Esophagus mucosa (tissue), 1 donor: ENCODE measurements at regions not wholly inside any gene's neighbourhood (a gene's known extent, or its start where the extent isn't known, plus 50 kb on each side); places are given as distances from the start of the nearest gene placed in this dataset.

Source experiments
- ATAC-seq: fragments of 200-7000 bp; cut with Tn5 transposase; one replicate; pipeline ENCODE4 v1.9.1; 2020
- donor health status: DM: yes; HTN: yes; CAD: no.

DNA sequence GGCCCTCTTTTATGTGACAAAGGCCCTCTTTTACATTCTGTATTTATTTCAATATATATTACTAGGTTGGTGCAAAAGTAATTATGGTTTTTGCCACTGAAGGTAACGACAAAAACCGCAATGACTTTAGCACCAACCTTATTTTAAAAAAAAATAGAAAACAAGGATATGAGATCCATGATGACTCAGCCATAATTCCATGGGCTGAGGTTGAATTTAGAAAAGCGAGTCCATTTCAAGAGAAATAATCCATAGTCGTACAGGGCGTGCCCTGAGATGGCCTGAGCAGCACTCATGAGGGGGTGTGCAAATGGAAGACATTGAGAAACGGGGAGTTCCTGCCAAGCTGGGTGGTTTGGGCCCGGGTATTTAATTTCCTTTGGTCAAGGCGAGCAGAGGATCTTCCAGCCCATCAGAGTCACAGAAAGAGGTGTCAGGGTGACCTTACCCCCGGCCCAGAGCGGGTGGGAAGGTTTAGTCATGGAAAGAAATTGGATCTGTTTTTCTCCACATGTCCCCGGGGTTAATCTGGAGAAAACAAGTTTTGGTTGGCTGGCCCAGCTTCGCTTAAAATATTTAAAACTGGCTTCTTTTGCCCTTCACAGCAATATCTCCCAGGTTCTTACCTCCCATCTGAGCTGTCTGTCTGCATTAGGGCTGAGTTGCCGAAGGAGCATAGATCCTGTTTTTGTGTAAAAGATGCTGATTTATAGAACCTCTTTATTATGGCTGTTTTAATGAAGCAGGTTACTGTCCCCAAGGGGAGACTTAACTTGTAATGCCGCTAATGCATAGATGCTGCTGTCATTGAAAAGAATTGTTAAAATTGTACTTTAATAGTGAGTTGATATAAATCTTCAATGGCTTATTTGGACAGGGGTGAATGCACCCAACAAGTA, 255.6 kb downstream of the PREX1 start:
- ATAC-seq = no peak

GRCh38 chr20:48569679-48570078, 258.1 kb downstream of the PREX1 start:
- no peak for ATAC-seq

DNA sequence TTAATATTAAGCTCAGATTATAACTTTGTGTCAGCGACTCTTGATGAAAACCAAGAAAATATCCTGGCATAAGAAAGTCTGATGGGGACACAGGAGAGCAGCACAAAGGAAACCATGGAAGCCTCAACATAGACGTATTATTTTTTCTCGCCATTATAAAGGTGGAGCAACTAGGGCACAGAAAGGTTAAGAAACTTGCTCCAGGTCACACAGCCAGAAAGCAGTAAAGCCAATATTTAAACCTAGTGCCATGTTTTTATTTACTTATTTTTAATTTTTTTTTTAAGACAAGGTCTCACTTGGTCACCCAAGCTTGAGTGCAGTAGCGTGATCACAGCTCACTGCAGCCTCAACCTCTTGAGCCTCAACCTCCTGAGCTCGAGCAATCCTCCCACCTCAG, 259.3 kb downstream of the PREX1 start:
- ATAC-seq = no peak

GRCh38 chr20:48567145-48567544, 260.7 kb downstream of the PREX1 start:
- no peak for ATAC-seq

- ATAC-seq = no peak
Observed at GRCh38 chr20:48564982-48565539, 262.7 kb downstream of the PREX1 start.

GRCh38 chr20:48563191-48563870, 264.5 kb downstream of the PREX1 start:
- no peak for ATAC-seq

GRCh38 chr20:48562586-48563116, 265.1 kb downstream of the PREX1 start:
- no peak for ATAC-seq

DNA sequence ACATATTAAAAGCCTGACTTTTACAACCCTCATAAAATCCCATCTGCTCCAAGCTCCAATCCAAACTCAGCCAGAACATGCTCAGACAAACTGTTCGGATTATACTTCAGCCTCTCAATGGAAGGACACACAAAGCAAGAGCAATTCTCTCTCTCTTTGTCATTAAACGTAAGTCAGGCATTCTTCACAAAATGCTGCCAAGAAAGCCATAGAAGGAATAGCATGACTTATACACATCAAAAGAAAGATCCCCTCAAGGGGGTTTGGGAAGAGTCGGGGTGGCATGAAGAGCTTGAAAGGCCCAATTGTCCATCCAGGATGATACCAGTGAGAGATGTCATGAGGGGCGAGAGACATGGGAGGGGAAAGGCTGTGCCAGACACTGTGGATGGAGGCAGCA, 268.9 kb downstream of the PREX1 start:
- ATAC-seq = no peak

GRCh38 chr20:48557380-48557779, 270.4 kb downstream of the PREX1 start:
- ATAC-seq = no peak

GRCh38 chr20:48556956-48557355, 270.8 kb downstream of the PREX1 start:
- no peak for ATAC-seq

DNA sequence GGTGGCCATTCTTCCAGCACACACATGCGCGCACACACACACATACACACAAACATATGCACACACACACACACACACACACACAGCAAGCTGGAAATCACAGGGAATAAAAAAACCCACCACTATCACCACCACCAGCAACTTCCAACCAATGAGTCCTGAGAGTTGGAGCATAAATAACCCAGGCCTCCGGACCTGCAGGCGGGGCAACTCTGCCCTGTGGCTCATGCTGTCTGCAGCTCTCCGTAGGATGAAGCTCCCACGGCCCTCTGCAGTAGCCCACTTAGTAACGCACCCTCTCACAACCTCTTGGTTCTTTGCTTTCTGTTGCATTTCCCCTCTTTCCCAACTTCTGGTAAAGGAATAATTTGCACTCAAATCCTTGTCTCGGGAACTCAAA, 275.2 kb downstream of the PREX1 start:
- no peak for ATAC-seq

GRCh38 chr20:48550814-48551213, 277.0 kb downstream of the PREX1 start:
- ATAC-seq = no peak

DNA sequence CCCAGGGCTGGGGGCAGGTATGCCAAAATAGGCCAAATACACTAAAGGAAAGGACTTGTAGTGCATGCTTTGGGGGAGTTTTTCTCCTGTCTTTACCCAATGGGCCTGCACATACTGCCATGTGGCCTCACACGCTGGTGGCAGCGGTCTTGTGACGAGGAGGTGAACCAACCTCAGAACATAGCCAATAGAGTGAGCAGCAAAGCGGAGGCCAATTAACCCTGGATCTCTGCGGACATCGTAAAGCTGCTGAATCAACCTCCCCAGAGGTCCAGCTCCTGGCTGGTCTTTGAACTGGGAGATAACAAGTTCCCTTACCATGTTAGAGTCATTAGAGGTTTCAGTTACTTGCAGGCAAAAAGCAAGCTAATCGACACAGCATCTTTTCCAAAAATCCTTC, 280.1 kb downstream of the PREX1 start:
- ATAC-seq = no peak

- ATAC-seq = no peak
Observed at GRCh38 chr20:48544402-48545339, 283.1 kb downstream of the PREX1 start.

DNA sequence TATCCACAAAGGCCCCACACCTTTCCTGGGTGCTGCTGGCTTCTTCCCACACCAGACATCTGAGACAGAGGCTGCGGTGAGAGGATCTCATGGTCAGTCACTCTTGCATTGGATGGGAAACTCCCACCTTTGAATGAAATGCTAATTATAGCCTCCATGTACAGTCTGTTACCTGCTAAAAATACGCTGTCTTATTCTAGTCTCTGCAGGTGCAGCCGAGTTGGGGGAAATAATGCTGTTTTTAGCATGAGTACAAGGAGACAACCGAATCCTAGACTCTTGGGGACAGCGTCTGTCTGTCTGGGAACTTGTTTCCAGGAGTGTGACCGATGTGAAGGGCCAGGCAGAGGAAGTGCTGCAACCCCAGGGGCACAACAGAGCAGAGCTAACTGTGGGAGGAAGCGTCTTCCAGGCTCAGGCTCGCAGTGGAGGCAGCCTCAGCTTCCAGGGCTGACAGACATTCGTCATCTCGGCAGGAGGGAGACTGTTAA, 286.2 kb downstream of the PREX1 start:
- ATAC-seq = no peak

DNA sequence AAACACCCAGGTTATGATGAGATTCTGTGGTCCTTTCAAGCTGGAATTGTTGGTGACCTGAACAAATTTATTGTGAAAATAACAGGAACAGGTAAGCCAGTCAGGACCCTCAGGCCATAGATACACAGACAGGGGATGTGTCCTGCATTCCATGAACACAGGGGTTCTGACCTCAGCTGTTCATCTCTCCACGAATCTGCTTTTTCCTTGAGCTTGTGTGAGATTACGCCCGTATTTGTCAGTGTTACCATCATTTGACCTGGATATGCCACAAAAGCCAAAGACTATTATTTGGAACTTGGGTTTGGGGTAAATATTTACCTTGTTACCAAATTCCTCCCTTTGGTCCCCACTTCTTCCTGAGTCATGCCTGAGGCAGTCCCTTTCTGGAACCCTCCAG, 288.9 kb downstream of the PREX1 start:
- ATAC-seq = no peak

DNA sequence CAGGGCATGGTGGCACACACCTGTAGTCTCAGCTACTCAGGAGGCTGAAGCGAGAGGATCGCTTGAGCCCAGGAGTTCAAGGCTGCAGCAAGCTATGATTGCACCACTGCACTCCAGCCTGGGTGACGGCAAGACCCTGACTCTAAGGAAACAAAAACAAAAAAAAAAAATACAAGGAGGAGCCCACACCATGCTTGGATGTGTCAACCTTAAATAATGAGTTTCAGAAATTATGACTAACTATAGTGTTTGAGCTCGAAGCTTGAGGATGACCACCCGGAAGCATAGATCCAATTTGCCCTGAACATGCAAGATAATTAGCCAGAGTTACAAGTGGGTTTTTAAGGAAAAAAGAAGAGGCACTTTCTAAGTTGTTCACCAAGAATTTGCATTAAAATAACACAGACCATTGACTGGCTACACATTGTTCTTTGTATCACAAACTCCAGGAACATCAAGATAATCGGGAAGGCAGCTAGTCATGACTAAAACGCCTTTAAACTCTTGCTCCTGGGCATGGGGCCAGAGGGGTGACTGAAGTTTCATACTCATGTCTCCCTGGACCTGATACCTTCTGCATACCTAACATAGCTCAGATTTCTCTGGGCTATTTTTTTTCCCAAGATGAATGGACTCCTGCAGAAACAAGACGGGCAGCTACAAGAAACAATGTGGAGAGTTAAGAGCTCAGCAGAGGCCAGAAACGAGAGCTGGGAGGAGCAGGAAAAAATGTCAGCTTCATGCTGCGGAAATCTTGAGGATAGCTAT, 289.6 kb downstream of the PREX1 start:
- ATAC-seq = no peak

- ATAC-seq = no peak
Observed at GRCh38 chr20:48536206-48536605, 291.6 kb downstream of the PREX1 start.

GRCh38 chr20:48535556-48535955, 292.2 kb downstream of the PREX1 start:
- no peak for ATAC-seq

GRCh38 chr20:48532028-48532427, 295.8 kb downstream of the PREX1 start:
- no peak for ATAC-seq

DNA sequence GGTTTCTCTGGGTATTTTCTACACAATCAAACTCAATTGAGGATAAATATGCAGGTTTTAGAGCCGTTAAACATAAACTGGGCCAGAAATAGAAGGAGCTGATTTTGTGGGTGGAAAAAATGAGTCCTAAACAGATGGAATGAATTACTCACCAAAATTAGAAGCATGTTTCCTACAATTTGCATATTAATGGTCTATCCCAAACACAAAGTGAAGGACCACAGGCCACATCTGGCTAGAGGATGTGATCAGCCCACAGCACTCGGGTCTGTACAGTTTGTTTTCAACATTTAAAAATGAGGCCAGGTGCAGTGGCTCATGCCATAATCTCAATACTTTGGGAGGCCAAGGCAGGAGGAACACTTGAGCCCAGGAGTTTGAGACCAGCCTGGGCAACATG, 296.3 kb downstream of the PREX1 start:
- ATAC-seq = no peak
